ENCODE measurements at regions not wholly inside any gene's neighbourhood (a gene's known extent, or its start where the extent isn't known, plus 50 kb on each side); places are given as distances from the start of the nearest gene placed in this dataset.

DNA sequence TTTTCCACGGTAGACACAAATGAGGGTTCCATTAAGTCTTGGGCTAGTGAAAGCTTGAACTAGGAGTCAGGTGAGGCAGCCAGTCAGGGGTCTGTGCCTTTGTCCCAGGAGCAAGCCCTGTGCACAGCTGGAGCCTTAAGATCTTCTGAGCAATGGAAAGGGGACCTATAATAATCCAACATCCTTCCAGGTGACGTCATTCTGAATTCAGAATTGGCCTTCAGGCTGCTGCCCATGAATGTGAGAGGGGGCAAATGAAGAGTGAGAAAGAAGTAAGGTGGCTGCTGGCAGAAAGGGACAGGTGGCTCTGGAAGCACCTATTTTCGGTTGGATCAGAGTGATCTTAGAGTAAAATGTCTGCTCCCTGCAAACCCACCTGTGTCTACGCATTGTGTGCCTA lies 488.1 kb upstream of the CDH5 start:
- no peak for DNase-seq

DNA sequence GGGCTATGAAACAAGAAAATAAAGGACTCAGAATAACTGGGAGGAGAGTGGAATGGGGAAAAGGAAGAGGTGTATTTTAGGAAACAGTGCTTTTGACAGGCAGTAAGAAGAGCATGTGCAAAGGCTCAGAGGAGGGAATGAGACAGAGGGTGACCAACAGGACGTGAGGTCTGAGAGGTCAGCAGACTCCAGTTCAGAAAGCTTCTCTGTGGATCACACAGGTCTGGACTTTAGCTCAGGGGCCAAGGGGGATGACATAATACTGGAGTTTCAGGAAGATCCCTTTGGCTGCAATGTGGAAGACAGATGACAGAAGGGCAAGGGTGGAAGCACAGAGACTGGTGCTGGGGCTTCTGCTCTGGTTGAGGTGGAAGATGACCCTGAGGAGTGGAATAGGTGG lies 489.9 kb upstream of the CDH5 start:
- no peak for DNase-seq

DNA sequence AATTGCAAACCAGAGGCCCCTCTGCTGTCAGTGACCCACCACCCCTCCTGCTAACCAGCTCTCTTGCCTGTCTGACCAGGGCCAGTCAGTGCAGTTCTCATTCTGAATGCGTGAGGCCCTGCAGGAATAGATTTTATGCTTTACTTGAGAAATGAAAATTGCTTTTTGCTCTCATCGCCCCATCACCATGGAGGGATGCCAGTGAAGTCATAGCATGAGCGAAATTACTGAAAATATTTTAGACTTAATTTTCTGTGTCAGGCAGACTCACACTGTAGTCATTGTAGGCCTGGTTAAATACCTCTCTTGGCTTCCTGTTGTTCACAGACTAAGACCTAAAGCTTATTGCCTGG lies 490.5 kb upstream of the CDH5 start:
- no peak for DNase-seq

DNA sequence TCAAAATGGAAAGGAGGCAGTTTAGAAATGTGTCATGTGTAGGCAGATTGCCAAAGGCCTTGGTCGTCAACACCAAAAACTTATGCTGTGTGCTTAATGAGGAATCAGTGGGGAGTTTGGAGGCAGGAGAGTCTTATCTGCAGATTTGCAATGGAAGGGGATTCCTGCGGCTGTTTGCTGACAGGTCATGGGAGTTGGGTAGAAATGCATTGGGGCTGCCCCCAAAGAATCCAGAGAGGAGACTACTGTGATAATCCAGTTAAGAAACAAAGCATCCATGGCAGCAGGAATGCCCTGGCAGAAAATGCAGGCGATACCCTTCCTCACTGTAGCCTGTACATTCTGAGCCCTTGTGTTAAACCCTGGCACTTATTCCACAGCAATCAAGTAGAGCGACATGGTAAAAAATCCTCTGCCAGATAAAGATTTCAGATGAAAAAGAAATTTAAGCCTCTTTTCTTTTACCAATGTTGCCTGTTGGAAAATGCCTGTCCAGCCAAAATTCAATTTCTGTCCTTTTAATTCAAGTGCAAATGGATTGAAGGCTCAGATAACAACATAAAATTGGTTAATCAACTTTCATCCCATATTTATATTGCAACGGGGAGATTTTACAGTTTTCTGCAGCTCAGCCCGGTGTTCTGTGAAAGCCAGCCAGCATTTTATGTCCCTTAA lies 491.0 kb upstream of the CDH5 start:
- DNase-seq: no peak

DNA sequence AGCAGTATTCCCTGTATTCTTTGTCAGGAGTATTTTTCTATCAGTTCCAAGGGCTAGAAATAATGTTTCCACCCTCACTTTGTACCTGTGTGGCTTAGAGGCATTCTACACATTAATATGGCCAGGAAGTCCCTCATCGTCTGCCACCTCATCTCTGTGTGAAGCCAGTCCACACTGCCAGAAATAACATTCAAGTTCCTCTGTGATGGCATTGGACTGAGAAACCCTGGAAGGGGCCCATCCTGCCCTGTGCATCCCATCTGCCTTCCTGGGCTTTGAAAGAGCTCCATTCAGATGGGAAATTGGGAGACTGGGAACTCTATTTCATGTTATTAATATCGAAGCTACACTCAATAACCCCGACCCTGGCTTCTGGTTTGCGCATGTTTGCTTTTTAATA lies 497.2 kb upstream of the CDH5 start:
- DNase-seq: no peak

DNA sequence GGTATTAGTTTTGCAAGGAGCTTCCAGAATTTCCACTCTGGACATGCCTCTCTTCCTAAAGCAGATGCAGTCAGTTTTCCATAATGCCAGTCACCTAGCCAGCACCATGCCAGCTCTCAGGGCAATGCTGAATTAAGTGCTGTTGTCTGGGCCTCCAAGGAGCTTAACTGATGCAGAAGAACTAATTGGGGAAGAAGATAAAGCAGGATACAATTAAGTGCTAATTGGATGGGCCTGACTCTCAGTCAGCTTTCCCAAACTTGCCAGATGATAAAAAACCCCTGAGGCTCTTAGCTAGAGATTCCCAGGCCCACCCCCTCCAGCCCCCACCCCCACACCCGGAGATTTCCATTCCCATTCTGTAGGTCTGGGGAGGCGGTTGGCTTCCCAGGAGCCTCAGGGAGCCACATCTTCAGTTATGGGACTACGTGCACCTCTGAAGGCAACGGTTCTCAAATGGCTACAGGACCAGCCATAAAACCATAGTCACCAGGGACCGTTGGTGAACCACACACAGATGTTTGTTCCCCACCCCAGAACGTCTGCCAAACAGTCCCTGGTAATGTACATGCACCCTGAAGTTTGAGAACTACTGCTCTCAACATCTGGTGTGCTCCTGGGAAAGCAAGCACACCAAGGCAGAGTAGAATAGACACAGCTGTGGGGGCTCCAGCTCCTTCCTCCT lies 499.1 kb upstream of the CDH5 start:
- no peak for DNase-seq

DNA sequence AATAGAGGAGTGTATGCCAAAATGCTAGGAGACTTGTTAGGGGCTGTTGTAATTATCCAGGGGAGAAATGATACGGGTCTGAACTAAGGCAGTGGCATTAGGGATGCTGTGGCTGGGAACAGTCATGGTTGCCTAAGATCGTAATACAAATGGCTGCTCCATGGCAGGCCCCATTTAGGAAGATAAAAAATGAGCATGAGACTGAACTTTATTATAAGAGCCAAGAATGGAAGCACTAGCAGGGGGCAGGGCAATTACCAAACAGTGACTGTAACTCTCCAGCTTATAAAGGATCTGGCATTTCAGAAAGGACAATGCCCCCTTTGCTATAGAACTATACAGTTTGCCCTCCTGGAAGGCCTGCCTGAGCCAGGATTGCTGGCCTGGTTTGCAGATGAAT lies 503.3 kb upstream of the CDH5 start:
- no peak for DNase-seq

DNA sequence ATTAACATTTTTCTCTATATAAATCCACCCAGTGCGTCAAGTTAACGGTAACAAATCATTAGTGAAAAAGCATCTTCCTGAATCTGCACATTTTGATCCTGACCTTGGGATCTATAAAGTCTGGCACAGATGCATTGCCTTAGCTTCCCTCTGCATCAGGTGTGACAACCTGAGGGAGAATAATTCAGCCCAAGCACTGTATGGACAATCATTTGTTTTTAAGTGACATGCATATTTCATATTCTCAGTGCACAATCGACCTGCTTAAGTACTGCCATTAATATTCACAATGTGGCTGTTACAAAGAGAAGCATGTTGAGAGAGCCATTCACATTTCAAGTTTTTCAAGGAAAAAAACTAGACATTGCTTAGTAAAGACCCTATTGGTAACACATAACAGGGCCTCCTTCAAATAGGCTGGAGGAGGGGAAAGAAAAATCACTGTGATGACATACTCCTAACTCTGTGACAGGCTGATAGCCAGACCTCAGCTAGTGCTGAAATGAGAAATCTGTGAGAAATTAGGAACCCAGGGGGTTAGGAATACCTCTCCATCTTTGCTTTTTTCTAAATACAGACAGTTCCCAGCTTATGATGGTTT lies 505.3 kb upstream of the CDH5 start:
- DNase-seq: no peak

DNA sequence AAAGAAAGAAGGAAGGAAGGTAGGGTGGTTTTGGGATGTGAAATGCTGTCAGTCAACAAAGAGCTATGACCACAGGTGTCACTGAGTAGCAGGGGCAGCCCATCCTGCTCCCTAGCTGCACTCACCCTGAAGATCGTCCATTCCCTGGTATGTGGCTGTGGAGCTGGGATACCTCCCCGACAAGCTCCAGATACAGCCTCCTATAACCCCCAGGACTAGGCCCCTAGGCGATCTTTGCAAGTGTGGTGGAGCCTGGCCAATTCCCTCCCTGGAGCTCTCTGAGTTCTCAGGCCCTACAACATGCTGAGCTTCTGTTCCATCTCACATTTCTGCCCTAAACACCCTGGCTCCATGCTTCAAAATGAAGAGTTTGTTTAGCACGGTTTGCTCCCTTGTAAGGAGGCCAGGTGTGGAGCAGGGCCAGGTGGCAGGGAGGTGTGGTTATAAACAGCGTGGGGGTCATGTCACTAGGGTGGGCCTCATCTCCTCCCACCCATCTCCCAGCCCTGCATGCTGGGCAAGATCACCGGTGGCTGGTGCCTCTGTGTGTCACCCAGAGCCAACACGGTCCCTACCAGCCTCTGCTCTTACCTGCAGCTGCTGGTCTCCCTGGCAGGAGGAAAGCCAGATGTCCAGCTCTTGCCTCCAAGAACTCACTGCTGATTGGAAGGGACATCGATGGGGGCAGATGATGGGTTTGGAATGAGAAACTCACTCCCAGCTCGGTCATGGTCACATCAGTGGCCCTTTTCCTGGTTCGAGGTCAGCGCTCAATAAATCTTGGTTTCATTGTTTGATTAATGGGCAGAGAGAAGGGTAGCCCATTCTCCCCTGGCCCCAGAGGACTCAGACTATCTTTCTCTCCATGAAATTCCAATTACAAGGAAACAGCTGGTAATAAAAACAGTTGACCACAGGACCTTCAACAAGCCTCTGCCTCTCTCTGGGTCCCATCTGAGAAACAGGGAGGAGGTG lies 511.0 kb upstream of the CDH5 start:
- no peak for DNase-seq

DNA sequence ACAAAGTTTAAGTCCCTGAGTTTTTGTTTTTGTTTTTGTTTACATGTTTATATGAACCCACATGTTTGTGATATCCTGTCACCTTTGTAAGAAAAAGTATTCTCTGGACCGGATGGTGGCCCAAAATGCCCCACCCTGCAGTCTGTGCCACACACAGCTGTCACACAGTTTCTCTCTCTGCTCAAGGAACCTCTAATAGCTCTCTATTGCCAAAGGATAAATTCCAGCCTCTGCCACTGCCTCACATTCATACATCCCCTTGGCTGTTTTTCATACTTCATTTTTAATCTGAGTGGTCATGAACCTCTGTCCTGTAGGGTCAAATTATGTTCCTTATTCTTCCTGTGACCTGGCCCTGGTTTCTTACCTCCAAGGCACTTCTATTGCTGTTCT lies 520.3 kb upstream of the CDH5 start:
- no peak for DNase-seq

DNA sequence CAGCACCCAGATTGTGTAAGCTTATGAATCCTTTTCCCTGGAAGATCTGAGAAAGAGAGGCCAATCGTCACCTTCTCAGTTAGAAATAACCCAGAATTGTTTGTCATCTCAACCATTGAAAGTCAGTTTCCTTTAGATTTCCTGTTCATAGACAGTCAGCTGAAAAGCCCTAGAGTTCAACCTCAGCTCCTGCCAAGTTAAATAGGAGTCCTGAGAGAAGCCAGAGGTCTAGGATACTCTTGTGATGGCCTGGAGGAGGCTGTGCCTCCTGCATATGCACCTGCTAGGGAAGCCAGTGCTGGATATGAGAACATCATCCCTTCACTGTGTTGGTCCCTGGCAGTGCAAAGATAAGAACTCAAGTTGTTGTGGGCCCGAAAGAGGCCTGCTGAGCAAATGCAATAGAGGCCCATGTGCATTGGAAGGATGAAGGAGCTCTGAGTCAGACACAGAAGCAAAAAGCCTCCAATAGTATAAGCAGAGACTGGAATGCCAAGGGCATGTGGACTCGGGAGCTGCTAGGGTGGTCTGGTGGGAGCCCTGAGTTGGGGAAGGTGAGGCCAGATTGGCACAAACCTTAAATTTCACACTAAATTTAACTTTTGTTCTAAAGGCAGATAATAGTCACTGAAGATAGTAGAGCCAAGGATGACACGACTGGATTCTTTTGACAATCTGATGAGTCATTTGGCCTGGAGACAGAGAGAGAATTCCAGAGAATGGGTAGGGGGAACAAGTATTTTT lies 520.9 kb upstream of the CDH5 start:
- peak; percentile 0 for DNase-seq

DNA sequence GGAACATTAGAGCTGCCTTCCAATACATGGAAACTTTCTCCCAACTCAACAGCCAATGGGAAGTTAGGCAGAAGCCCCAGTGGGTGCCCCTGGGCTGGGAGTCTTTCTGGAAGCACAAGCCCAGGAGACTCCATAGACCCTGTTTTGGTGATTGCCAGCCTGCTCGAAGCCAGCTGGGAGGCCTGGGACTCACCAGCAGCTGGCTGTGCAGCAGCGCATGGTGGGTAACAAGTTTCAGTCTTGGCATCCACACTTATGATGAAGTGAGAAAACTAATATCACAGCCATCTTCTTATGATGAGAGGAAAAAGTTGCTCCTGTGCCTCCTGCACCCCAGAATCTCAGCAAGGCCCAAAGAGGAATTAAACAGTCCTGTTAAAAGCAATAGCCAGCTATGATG lies 522.5 kb upstream of the CDH5 start:
- DNase-seq: no peak

DNA sequence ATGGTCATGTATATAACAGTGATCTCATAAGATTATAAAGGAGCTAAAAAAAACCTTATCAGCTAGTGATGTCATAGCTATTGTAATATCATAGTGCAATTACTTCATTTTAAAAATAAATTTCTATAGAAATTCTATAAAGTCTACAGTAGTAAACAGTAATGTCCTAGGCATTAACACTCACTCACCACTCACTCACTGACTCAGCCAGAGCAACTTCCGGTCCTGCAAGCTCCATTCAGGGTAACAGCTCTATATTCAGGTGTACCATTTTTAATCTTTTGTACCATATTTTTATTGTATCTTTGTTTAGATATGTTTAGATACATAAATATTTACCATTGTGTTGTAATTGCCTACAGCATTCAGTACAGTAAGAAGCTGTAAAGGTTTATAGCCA lies 524.4 kb upstream of the CDH5 start:
- no peak for DNase-seq

DNA sequence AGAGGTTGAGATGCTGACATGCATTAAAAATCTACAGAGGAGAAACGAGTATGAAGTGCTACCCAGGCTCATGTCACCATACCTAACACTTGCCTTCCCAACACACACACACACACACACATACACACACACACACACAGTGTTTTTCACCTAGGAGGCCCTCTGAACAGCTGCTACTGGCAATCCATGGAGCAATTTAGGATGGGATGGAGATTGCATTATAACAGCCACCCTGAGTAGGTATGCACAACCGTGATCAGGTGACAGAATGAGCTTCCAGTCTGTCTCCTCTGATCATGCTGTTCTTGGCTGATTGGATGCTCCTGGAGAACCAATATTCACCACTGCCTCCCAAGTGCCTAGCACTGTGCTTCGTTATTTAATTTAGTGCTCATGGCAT lies 528.5 kb upstream of the CDH5 start:
- no peak for DNase-seq

DNA sequence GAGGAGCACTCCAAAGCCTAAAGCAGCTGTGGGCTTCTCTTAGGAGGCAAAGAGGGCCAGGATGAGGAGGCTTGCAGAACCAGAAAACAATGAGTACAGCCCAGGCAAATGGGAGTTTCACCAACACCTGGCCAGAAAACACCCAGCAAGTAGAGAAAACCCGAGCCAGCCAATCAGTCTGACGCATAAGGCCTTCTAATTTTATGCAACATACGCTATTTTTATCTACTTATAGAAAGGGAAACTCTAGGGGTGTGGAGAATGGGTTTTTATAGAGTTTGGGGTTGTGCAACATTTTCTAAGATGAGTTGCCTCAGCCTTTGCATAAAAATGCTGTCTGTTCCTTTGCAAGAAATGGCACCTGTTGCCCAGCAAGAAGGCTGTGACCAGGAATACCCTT lies 529.0 kb upstream of the CDH5 start:
- no peak for DNase-seq

DNA sequence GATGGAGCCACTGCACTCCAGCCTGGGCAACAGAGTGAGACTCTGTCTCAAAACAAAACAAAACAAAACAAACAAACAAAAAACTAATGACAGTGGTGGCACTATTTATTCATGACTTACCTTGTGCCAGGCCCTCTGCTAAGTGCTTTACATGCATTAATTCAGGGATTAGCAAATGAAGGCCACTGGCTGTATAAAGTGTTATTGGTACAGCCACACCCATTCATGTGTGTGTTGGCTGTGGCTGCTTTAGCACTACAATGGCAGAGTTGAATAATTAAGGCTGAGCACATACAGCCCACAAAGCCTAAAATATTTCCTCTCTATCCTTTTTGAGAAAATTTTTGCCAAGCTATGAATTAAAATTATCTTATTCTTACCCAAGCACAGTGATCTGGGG lies 531.8 kb upstream of the CDH5 start:
- DNase-seq: no peak

DNA sequence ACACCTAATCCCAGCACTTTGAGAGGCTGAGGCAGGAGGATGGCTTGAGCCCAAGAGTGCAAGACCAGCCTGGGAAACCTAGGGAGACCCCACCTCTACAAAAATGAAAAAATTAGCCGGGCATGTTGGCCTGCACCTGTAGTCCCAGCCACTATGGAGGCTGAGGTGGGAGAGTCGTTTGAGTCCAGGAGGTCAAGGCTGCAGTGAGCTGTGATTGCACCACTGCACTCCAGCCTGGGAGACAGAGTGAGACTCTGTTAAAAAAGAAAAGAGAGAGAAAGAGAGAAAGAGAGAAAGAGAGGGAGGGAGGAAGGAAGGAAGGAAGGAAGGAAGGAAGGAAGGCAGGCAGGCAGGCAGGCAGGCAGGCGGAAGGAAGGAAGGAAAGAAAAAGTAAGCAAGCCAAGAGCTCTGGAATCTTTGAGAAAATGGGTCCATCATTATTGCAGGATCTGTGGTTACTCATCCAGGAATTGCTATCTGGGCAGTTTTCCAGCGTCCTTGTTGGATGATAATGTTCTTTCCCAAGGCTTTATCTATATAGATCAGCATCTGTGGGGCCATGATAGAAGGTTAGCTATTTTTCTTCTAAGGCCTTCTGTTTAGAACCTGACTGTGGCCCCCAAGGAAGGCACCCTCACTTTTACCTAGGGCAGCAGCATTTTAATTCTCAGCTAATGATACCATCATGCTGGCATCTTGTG lies 533.2 kb upstream of the CDH5 start:
- no peak for DNase-seq

DNA sequence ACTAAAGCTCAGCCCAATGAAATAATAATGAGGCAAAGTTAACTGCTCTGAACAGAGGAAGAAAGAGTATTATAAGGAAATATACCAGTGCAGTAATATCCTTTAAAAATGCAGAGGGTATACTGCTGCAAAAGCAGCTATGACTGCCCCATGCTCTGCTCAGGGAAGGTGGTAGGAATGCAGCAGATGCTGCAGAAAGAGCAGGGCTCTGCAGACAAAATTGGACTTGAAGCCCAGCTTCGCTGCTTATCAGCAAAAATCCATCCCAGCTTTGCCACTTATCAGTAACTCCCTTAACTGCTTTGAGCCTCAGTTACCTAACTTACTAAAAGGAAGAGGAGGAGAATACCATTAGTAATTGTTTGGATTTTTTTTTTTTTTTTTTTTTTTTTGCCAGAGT lies 533.8 kb upstream of the CDH5 start:
- DNase-seq: no peak

DNA sequence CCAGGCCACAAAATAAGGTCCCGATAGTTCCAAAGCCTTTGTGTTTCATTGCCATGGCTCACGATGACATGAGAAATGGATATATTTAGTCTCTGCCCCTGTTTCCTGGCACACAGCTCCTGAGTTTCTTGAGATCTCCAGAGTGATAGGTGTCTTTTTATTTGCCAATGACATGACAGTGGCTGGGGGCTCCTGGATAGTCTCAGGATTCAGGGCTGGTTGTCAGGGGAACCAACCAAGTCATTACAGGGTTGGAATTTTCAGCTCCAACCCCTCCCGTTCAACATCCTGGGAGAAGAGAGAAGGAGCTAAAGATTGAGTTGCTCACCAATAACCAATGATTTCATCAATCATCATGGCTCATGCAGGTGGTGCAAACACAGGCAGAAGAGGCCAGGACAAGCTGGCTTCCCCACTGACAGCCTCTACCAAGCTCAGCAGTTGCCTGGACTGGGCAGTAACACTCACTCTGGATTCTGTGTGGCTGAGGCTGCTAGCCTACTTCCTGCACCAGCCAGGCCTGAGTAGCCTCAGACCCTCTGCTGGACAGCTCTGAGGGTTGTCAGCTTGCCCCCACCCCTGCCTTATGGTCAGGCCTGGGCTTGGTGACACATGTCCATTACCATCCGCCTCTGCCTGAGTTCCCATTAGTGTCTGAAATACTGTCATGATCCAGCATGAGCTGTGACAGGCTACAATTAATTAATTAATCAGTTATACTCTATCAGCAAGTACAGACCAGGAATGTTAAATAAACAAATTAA lies 534.4 kb upstream of the CDH5 start:
- DNase-seq: no peak

DNA sequence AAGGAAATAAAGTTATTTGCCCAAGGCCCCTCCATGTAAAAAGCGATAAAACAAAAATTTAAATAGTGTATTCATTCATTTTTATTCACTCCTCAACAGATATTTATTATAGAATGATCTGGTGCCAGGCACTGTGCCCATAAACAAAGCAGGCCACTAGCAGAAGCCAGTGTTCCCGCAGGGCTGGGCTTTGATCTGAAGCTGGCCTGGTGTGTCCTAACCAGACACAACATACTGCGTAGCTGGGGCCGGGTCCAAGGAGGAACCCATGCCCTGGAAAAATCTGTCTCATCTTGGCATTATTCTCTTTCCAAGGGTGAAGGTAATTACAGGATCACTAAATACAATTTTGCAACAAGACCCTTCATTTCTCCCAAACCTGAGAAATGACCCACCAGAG lies 537.4 kb upstream of the CDH5 start:
- no peak for DNase-seq

DNA sequence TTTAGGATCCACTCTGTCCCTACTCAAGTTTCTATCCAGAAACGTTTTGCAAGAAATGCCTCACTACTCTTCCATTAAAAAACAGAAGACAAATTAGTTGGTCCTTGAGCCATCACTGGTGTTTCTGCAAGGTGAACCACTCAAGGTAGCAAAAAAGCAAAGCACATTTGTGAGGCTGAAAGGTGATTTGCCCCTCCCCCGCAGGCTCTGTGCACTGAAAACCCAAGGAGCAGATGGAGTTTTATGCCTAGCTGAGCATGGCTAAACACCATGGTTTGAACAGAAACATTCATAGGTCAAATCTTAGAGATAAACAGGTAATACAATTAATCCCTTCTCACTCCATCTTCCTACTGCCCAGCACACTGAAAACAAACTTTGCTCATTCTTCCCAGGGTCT lies 538.2 kb upstream of the CDH5 start:
- DNase-seq: no peak
